Testis (tissue), 2 donors: ENCODE measurements at regions not wholly inside any gene's neighbourhood (a gene's known extent, or its start where the extent isn't known, plus 50 kb on each side); places are given as distances from the start of the nearest gene placed in this dataset.
A peak's percentile ranks its signal among the peaks of the same experiment; 100 is the strongest.

Experiments
- DNase-seq: peaks from one replicate; pipeline ENCODE4 v3.0.0-alpha.2; 2019
- H3K27ac ChIP-seq, 2 donors: fragments of 200-600 bp; sonication (generic); one replicate each; pipeline ENCODE4 v1.5.1; 2019
- H3K27me3 ChIP-seq: fragments of 200-600 bp; sonication (generic); one replicate; pipeline ENCODE4 v1.5.1; 2019
- H3K36me3 ChIP-seq: fragments of 200-600 bp; sonication (generic); one replicate; pipeline ENCODE4 v1.5.1; 2017; ENCODE audit warnings: low read depth; ENCODE audit errors: missing control alignments
- H3K4me1 ChIP-seq: fragments of 200-600 bp; sonication (generic); one replicate; pipeline ENCODE4 v1.5.1; 2019
- H3K4me3 ChIP-seq, 2 donors: fragments of 200-600 bp; sonication (generic); one replicate each; pipeline ENCODE4 v1.5.1; 2017 to 2019
- H3K9me3 ChIP-seq: fragments of 200-600 bp; sonication (generic); one replicate; pipeline ENCODE4 v1.5.1; 2017
- POLR2A ChIP-seq: fragments of 450-650 bp; IDR thresholded peaks from one replicate; pipeline ENCODE4 v1.6.1; 2017; ENCODE audit warnings: antibody characterized with exemption, mild to moderate bottlenecking, moderate library complexity
- WGBS, 2 donors: methylation state at CpG; one replicate each; pipeline ENCODE4 v1.1.5; 2018; 5-methylcytosine and 5-hydroxymethylcytosine counted together
- intact Hi-C: fragments of 100-400 bp; cut with DNase I; formaldehyde crosslinking; loops from one replicate; pipeline ENCODE4 v1.15.1; 2023; ENCODE audit warnings: low total_unique reads
- TF ChIP-seq, protein P1 (sequence below), 3 experiments: fragments of 450-650 bp in 2 of 3; fragments of 200-600 bp in 1 of 3; sonication (generic) in 1 of 3; IDR thresholded peaks; one replicate each; pipeline ENCODE4 v1.5.1; 2016 to 2019; ENCODE audit warnings: antibody characterized with exemption in 3 of 3, mild to moderate bottlenecking in 2 of 3, moderate library complexity in 1 of 3

DNA sequence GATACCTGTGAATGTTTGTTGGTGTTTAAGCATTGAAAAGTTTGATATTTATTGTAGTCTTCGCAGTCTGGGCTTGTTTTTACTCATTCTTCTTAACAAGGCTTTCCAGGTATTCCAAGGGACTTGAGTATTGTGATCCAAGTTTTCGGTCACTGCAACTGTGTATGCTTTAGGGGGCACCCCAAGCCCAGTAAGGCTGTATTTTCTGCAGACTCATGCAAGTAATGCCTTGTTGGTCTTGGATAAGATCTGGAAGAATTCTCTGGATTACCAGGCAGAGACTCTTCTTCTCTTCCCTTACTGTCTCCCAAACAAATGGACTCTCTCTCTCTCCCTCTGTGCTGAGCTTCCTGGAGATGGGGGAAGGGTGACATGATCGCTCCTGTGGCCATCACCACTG, 82.1 kb downstream of the RFPL4B start:
- no peak for DNase-seq
- Histone ChIP-seq H3K4me1 (no peaks in the 10 kb centered on the region), H3K27ac (no peak overlapping the region), H3K4me3 (no peak overlapping the region), H3K9me3 (no peaks in the 10 kb centered on the region), H3K27me3 (no peaks in the 10 kb centered on the region), H3K36me3 (no peaks in the 10 kb centered on the region)
- intact Hi-C loops = no loop called here
- WGBS, 2 donors = 82 to 93% methylated on average over 3 of the region's 3 CpGs
- TF ChIP-seq, protein P1, sequence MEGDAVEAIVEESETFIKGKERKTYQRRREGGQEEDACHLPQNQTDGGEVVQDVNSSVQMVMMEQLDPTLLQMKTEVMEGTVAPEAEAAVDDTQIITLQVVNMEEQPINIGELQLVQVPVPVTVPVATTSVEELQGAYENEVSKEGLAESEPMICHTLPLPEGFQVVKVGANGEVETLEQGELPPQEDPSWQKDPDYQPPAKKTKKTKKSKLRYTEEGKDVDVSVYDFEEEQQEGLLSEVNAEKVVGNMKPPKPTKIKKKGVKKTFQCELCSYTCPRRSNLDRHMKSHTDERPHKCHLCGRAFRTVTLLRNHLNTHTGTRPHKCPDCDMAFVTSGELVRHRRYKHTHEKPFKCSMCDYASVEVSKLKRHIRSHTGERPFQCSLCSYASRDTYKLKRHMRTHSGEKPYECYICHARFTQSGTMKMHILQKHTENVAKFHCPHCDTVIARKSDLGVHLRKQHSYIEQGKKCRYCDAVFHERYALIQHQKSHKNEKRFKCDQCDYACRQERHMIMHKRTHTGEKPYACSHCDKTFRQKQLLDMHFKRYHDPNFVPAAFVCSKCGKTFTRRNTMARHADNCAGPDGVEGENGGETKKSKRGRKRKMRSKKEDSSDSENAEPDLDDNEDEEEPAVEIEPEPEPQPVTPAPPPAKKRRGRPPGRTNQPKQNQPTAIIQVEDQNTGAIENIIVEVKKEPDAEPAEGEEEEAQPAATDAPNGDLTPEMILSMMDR (IDR thresholded peaks at IDR 0.05) = no peak
- no peak for TF ChIP-seq POLR2A

- intact Hi-C loops = no loop called here
Observed at GRCh38 chr6:112431803-112432202, 84.7 kb downstream of the RFPL4B start.

DNA sequence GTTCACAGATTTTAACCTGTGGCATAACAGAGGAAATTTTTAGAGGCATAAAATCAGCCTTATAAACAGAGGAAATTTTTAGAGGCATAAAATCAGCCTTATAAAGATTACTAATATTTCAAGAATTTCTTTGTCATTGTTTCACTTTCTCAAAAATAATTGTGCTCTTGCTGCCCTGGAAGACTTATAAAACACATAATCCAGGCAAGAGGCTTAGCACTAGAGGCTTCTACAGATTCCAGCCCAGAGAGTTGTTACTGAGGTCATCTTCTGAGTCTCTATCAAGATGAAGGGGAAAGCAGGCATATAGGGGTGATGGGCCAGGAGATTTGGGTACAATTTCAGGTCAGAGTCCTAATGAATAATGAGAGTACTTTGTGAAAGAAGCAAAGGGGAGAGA, 85.7 kb downstream of the RFPL4B start:
- no peaks in the 10 kb centered on the region for H3K9me3 ChIP-seq
- DNase-seq = no peak
- H3K4me3 ChIP-seq = no peak overlapping the region
- peaks cover 12% of the 10 kb centered on the region for H3K4me1 ChIP-seq
- no peak overlapping the region for H3K27ac ChIP-seq
- intact Hi-C loops = no loop called here
- no peak for TF ChIP-seq POLR2A
- TF ChIP-seq, protein P1 (IDR thresholded peaks at IDR 0.05) = no peak
- H3K36me3 ChIP-seq = no peaks in the 10 kb centered on the region
- no peaks in the 10 kb centered on the region for H3K27me3 ChIP-seq

More at GRCh38 chr6:112431803-112432202, 84.7 kb downstream of the RFPL4B start:
- TF ChIP-seq, protein P1 (IDR thresholded peaks at IDR 0.05) = no peak
- TF ChIP-seq POLR2A = no peak
- Histone ChIP-seq H3K4me1 (peaks cover 12% of the 10 kb centered on the region), H3K4me3 (no peak overlapping the region), H3K36me3 (no peaks in the 10 kb centered on the region), H3K27me3 (no peaks in the 10 kb centered on the region), H3K27ac (no peak overlapping the region), H3K9me3 (no peaks in the 10 kb centered on the region)
- WGBS, 2 donors = 97 to 100% methylated on average over 2 of the region's 2 CpGs
- DNase-seq = no peak

- intact Hi-C loops = no loop called here
- WGBS, 2 donors = 57 to 71% methylated on average over 1 of the region's 1 CpG
- no peaks in the 10 kb centered on the region for H3K36me3 ChIP-seq
Observed at GRCh38 chr6:112433457-112433856, 86.3 kb downstream of the RFPL4B start.

DNA sequence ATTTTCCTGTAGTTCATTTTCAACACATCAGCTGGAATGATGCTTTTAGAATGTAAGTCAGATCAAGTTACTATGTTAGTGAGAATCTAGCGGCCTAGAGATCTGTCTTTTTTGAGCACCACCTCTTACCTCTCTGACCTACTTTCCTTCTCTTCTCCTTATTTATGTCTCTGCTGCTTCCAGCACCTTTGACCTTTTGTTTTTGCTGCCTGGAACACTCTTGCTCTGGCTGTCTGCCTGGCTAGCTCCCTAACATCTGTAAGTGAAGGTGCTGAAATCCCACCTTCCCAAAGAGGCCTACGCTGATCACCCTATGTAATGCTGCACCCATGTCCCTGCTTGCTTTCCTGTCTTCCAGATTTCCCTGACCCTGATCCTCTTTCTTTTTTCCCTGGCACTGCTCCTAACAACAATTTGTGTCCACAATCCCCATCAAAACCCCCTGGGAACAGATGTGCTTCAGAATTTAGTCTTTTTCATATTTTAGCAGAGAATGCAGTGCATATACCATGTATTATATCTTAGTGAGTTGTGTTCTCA, 87.8 kb downstream of the RFPL4B start:
- intact Hi-C loops = no loop called here
- Histone ChIP-seq H3K36me3 (no peaks in the 10 kb centered on the region), H3K27ac (peak overlapping the region in 1 of 2 donors; percentile 29), H3K4me3 (no peak overlapping the region), H3K4me1 (peaks cover 12% of the 10 kb centered on the region), H3K9me3 (no peaks in the 10 kb centered on the region), H3K27me3 (no peaks in the 10 kb centered on the region)
- TF ChIP-seq, protein P1 (IDR thresholded peaks at IDR 0.05) = no peak
- no peak for TF ChIP-seq POLR2A
- DNase-seq = peak; percentile 39
- WGBS, 2 donors = 67 to 68% methylated on average over 2 of the region's 2 CpGs

More at GRCh38 chr6:112433457-112433856, 86.3 kb downstream of the RFPL4B start:
- H3K4me3 ChIP-seq = no peak overlapping the region
- TF ChIP-seq, protein P1 (IDR thresholded peaks at IDR 0.05) = no peak
- TF ChIP-seq POLR2A = no peak
- peaks cover 12% of the 10 kb centered on the region for H3K4me1 ChIP-seq
- H3K9me3 ChIP-seq = no peaks in the 10 kb centered on the region
- no peak for DNase-seq
- H3K27ac ChIP-seq = no peak overlapping the region
- no peaks in the 10 kb centered on the region for H3K27me3 ChIP-seq
